GM21786 (cell line): ENCODE measurements at regions not wholly inside any gene's neighbourhood (a gene's known extent, or its start where the extent isn't known, plus 50 kb on each side); places are given as distances from the start of the nearest gene placed in this dataset.

Experiments used
- ATAC-seq: cut with Tn5 transposase; IDR thresholded peaks from one replicate; pipeline ENCODE4 v1.9.1; 2021; ENCODE audit not compliant: unreplicated experiment

DNA sequence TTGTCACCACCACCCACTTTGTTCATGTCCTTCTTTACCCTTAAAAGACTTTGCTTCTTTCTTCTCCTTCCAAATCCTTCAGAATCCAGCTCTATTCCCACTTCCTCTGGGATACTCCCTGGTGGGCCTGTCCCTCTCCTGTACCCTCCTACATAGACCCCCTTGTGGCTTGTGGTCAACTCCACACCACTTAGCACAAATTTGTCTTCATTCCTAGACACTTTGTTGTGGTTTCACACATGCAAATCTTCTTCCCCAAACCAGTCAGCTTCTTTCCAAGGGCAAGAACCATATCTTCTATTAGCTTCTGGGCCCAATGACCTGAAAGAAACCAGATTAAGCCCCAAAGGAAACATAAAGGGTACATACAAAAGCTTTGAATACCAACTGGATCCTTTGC lies 342.4 kb downstream of the TNS1 start:
- no peak for ATAC-seq

- no peak for ATAC-seq
These were observed 344.0 kb downstream of the TNS1 start for GRCh38 chr2:217658806-217659205.

DNA sequence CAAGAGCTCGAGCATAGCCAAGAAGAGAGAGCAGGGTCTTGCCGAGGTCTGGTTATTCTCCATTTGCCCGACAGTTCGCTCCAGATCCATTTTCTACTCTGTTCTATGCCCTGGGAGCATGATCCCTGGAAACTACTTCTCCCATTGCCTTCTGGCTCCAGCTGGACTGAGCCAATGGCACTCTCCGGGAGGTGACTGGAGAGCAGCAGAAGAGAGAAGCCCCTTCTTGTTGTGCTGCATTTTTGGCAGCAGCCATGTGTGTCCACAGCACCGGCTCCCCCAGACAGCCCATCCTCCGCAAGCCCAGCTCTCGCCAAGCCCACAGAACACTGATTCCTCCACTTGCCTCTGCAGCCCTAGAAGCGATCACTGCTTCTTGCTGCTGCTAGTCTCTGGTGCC lies 345.5 kb downstream of the TNS1 start:
- no peak for ATAC-seq

DNA sequence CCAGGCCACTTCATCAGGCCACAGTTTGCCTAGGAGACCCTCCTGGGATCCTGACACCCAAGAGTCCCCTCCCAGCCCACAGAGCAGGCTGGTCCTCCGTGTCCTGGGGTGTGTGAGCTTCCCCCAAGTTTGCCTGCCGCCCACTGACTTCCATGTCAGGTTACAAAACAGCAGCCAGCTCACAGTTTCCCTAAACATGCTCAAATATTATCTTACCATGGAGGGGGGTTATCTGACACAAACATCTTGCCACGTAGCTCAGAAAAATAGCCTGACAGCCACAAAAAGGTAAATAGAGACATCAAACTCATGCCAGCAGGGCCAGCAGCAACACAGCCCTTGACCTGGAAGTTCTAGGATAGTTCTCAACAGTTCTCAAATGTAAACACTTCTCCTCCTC lies 346.5 kb downstream of the TNS1 start:
- ATAC-seq, result no peak

DNA sequence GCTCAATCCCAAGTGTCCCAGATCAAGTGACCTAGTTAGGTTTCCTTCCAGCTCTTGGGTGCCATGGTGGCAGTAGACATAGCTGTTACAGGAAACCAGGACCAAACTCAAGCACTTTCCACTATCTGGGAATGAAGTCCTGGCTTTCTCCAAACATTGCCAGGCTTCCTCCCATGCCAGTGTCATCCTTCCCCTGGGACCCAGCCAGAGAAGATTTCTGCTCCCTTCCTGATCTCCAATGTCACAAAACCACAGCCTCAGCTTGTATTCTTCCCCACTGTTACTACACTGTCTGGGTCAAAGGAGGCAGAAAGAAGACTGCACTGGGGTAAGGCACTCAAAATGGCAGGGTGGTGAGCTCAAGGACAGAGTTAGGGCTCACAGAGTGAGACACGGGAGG lies 347.1 kb downstream of the TNS1 start:
- no peak for ATAC-seq

DNA sequence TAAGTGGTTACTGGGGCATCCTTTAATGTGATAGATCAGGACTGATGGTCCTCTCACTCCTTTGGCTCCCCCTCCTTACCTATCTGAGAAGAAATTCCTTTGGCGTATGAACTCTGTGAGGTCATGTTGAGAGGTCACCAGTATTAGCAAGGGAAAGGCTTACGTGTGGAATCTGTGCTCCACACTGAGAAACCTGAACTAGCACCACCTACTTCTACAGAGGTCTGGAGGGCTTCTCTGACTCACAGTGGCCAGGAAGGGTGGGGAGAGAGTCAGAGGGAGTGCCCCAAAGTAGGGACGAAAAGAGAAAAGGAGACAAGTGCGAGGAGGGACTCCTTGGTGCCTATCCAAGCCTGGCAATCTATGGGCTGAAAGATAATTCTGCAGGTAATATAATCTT lies 348.6 kb downstream of the TNS1 start:
- ATAC-seq, result no peak

GRCh38 chr2:217652761-217653639 lies 349.8 kb downstream of the TNS1 start:
- ATAC-seq, result no peak

GRCh38 chr2:217650716-217651360 lies 352.0 kb downstream of the TNS1 start:
- ATAC-seq, result no peak

DNA sequence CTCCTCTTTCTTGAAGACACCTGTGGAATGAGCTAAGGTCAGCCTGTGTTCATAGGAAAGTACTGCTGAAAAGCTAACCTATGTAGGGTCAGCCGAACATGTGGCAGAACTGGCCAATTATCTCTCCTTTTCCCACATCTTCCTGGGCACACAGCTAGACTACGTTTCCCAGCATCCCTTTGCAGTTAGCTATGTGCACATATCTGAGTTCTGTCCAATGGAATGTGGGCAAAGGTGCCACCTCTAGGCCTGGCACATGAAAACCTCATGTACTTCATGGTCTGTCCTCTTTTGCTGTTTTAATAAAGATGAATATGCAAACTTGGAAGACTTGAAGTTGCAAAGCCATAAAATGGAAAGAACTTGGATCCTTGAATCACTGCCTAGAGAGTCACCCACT lies 352.6 kb downstream of the TNS1 start:
- ATAC-seq, result no peak

GRCh38 chr2:217647925-217648324 lies 354.9 kb downstream of the TNS1 start:
- no peak for ATAC-seq

- ATAC-seq, result no peak
These were observed 355.6 kb downstream of the TNS1 start for GRCh38 chr2:217647226-217647625.

DNA sequence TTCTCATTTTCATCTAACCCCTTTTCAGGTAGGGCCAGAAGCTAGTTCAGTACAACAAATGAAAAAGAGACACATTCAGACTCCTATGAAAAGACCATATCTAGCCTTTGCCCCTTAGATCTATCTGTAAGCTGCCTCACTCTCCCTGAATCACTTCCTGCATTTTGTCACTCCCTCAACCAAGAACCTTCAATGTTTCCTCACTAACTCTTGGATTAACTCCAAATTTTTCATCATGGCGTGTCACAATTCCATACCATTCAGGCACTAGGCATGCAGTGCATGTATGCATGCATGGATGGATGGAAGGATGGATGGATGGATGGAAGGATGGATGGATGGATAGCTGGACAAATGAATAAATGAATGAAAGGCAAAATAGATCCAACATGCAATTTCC lies 356.9 kb downstream of the TNS1 start:
- no peak for ATAC-seq

DNA sequence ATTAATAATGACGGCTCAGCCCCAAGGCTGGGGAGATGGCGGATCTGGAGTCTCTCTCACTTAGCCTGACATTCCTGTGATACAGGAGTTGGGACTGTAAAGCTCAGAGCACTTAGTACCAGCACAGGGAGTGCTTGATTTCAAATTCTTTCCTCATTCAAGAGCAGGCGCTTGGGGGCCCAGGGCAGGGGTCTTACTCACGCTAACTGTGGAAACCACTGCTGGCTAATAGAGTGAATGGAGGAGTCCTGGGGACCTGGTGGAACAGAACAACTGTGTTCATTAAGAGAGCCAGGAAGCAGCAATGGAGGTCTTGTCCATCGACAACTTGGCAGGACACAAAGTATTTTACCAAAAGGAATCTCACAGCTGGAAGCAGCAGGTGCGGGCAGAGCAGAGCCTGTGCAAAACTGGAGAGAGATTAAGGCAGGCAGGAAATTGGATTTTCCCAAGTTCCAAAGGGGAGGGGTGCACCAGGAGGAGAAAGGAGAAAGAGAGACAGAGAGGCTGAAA lies 358.9 kb downstream of the TNS1 start:
- no peak for ATAC-seq

- no peak for ATAC-seq
These were observed 359.9 kb downstream of the TNS1 start for GRCh38 chr2:217642944-217643343.

DNA sequence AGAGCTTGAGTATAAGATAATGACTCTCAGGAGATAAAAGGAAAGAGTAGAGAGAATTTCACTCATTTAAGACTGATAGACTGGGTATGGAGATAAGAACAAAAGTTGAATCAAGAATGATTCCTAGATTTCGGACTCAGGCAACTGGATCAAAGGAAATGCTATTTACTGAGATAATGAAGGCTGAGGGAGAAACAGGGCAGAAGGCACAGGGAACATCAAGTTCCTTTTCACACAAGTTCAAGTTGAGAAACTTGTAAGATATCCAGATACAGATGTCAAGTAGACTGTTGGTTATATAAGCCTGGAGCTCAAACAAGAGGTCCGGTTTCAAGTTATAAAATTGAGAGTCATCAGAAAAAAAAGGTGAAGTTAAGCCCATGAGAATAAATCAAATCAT lies 360.8 kb downstream of the TNS1 start:
- ATAC-seq, result no peak

GRCh38 chr2:217639481-217639880 lies 363.3 kb downstream of the TNS1 start:
- no peak for ATAC-seq

DNA sequence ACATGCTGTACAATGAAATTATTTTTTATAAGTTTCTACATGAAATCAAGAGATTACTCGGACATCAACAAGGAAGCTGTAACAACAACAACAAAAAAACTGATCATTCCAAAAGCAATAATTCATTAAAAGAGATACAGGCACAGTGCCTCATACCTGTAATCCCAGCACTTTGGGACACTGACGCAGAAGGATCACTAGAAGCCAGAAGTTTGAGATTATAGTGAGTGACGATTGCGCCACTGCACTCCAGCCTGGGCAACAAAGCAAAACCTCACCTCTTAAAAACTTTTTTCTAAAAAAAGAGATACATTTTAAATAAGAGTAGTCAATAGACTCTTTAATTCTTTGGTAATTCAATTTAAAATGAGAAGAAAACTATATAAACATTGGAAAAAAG lies 364.3 kb downstream of the TNS1 start:
- ATAC-seq, result no peak

- ATAC-seq, result no peak
These were observed 364.8 kb downstream of the TNS1 start for GRCh38 chr2:217638031-217638430.

- ATAC-seq, result no peak
These were observed 365.7 kb downstream of the TNS1 start for GRCh38 chr2:217636991-217637561.

DNA sequence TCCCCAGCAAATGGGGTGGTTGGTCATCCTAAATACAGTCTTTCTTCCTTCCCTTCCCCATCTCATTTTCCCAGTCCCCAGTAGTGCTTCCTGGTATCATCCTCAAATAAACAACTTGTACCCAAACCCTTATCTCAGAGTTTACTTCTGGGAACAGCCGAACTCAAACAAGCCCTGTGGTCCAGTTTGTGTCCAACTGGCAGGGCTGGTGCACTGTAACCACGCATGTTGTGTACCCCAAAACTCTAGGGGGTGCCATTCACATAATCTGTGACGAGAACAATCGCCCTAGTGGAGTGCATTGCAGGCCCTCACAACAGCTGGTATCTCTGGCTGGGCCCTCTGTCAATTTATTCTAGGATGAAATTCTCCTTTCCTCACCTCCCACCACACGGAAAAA lies 366.2 kb downstream of the TNS1 start:
- no peak for ATAC-seq

GRCh38 chr2:217634871-217635270 lies 367.9 kb downstream of the TNS1 start:
- ATAC-seq, result no peak

DNA sequence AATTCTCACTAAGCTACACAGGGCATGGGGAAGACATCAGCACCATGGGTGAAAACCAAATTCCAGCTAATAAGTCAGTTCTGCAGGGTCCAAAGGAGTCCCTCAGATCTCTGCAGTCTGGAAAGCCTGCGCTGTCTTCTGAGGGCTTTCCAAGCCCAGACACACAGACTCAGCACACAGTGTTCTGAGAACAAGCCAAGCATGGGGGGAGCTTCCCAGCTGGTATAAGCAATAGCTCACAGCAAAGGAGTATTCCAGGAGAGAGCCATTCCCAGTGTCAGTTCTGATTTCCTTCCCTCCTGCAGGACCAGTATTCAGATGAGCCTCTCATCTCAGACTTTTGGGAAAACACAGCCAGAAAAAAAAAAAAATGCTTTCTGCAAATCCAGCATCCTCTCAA lies 370.8 kb downstream of the TNS1 start:
- ATAC-seq, result no peak
